SU-DHL-6 (cell line): ENCODE measurements at regions not wholly inside any gene's neighbourhood (a gene's known extent, or its start where the extent isn't known, plus 50 kb on each side); places are given as distances from the start of the nearest gene placed in this dataset.

Source experiments
- CTCF ChIP-seq: fragments of 200-600 bp; sonication (generic); IDR thresholded peaks from one replicate; pipeline ENCODE4 v1.5.1; 2017; ENCODE audit warnings: antibody characterized with exemption, mild to moderate bottlenecking, low read length, moderate library complexity; ENCODE audit not compliant: insufficient read depth, poor library complexity, severe bottlenecking
- EZH2phosphoT487 ChIP-seq: fragments of 200-600 bp; sonication (generic), shearing (Covaris generic); conservative IDR thresholded peaks from 2 replicates; pipeline ENCODE4 v1.6.1; 2018; ENCODE audit warnings: mild to moderate bottlenecking, antibody characterized with exemption, low read length, moderate library complexity, mixed read lengths

DNA sequence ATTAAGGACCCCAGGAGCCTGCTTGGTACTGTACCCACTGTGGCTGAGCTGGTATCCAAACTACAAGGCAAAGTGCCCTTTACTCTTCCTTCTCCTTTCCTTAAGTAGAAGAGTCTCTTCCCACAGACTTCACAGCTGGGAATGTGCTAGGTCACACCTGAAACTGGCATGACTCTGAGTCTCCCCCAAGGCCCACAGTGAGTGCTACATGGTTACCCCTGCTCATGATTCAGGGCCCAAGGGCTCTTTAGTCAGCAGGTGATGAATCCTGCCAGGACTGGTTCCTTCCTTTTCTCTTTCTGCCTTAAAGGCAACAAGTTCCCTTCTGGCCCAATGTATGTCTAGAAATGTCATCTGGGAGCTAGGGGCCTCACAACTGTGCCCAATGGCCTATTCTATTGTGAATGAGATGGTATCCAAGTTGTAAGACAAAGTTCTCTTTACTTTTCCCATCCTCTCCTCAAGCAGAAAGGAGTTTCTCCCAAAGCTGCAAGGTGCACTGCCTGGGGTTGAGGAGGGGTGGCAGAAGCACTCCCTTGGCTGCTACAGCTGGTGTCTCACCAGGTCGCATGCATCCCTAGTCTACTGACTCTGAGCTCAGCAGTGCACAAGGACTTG lies 134.4 kb downstream of the TMEM38B start:
- TF ChIP-seq CTCF = no peak
- TF ChIP-seq EZH2phosphoT487 = no peak
